H1 (cell line): ENCODE measurements at regions not wholly inside any gene's neighbourhood (a gene's known extent, or its start where the extent isn't known, plus 50 kb on each side); places are given as distances from the start of the nearest gene placed in this dataset.
A peak's percentile ranks its signal among the peaks of the same experiment; 100 is the strongest.

Experiments used
- CTCF ChIA-PET: fragments of 300-600 bp; sonication (Branson Sonifier 250); formaldehyde crosslinking; loops from one replicate; lab custom pipeline; 2021; ENCODE audit not compliant: partially characterized antibody; lab: Charles Lee
- POLR2A ChIA-PET: fragments of 300-600 bp; sonication (Branson Sonifier 250); formaldehyde crosslinking; loops from one replicate; lab custom pipeline; 2021; ENCODE audit warnings: inconsistent platforms; ENCODE audit not compliant: partially characterized antibody; lab: Charles Lee
- DNase-seq, 2 experiments: peaks; one replicate each; pipeline versions ENCODE4 v3.0.0 to v3.0.0-alpha.2; 2010 to 2022; ENCODE audit warnings: low spot score in 2 of 2, low read depth in 1 of 2, mixed read lengths in 1 of 2
- FAIRE-seq: peaks from 2 replicates; lab custom pipeline; 2011; peaks lifted over from hg19 to GRCh38; lab: Jason Lieb, UNC
- H2AFZ ChIP-seq: 2 replicates; pipeline ENCODE4 v1.8.1; 2012; ENCODE audit warnings: low read length, inconsistent platforms
- H2AK5ac ChIP-seq: 2 replicates; pipeline ENCODE4 v1.6.1; 2013; ENCODE audit warnings: low read depth, low read length
- H2BK120ac ChIP-seq: replicated peaks from 2 replicates; pipeline ENCODE3; 2013; ENCODE audit warnings: low read depth, low read length, inconsistent platforms
- H2BK12ac ChIP-seq: 2 replicates; pipeline ENCODE4 v1.6.1; 2013; ENCODE audit warnings: low read depth, low read length
- H2BK15ac ChIP-seq: 2 replicates; pipeline ENCODE4 v1.6.1; 2013; ENCODE audit warnings: low read length
- H2BK20ac ChIP-seq: 2 replicates; pipeline ENCODE4 v1.6.1; 2013; ENCODE audit warnings: low read length
- H2BK5ac ChIP-seq: 2 replicates; pipeline ENCODE4 v1.6.1; 2013; ENCODE audit warnings: low read depth, low read length
- H3K14ac ChIP-seq: 2 replicates; pipeline ENCODE4 v1.6.1; 2013; ENCODE audit warnings: inconsistent platforms; ENCODE audit not compliant: insufficient read length
- H3K18ac ChIP-seq: 2 replicates; pipeline ENCODE4 v1.6.1; 2013; ENCODE audit warnings: low read length; ENCODE audit errors: extremely low read depth
- H3K23ac ChIP-seq: 2 replicates; pipeline ENCODE4 v1.6.1; 2013; ENCODE audit warnings: inconsistent platforms; ENCODE audit not compliant: insufficient read length
- H3K23me2 ChIP-seq: 2 replicates; pipeline ENCODE4 v1.6.1; 2013; ENCODE audit warnings: low read depth, low read length
- H3K27ac ChIP-seq: 2 replicates; pipeline ENCODE4 v1.6.1; 2011; ENCODE audit warnings: low read depth, low read length, inconsistent platforms
- H3K27me3 ChIP-seq, 4 experiments: replicated peaks in 1 of 4; 1 replicate in 1 of 4; 2 replicates in 3 of 4; pipeline versions ENCODE4 v1.6.1 to v1.8.1; 2011 to 2013; ENCODE audit warnings: low read length in 3 of 4, mild to moderate bottlenecking in 3 of 4, inconsistent platforms in 2 of 4, mixed read lengths in 2 of 4, moderate library complexity in 1 of 4; ENCODE audit not compliant: control insufficient read depth in 3 of 4, insufficient read depth in 3 of 4; ENCODE audit errors: extremely low read depth in 1 of 4
- H3K36me3 ChIP-seq, 4 experiments: 2 replicates each; pipeline versions ENCODE4 v1.6.1 to v1.8.1; 2011 to 2013; ENCODE audit warnings: mild to moderate bottlenecking in 4 of 4, low read length in 3 of 4, moderate library complexity in 2 of 4, control low read depth in 1 of 4, inconsistent platforms in 1 of 4; ENCODE audit not compliant: insufficient read depth in 4 of 4, control insufficient read depth in 2 of 4
- H3K4ac ChIP-seq: replicated peaks from 2 replicates; pipeline ENCODE3; 2013; ENCODE audit warnings: low read length, low read depth, mixed read lengths, inconsistent platforms; ENCODE audit not compliant: insufficient read length
- H3K4me1 ChIP-seq, 4 experiments: replicated peaks in 1 of 4; 1 replicate in 1 of 4; 2 replicates in 3 of 4; pipeline versions ENCODE4 v1.6.1 to v1.8.1; 2011 to 2013; ENCODE audit warnings: low read length in 3 of 4, inconsistent platforms in 2 of 4, mixed read lengths in 1 of 4; ENCODE audit not compliant: insufficient read depth in 4 of 4, control insufficient read depth in 3 of 4
- H3K4me2 ChIP-seq, 2 experiments: 2 replicates each; pipeline versions ENCODE4 v1.6.1 to v1.8.1; 2011 to 2013; ENCODE audit warnings: low read depth in 2 of 2, low read length in 2 of 2, control low read depth in 1 of 2, inconsistent platforms in 1 of 2, mild to moderate bottlenecking in 1 of 2; ENCODE audit not compliant: insufficient read depth in 1 of 2
- H3K4me3 ChIP-seq, 4 experiments: fragments of 200-600, 300-600 bp in 1 of 4; sonication (generic), shearing (Covaris generic), sonication (Bioruptor Twin) in 1 of 4; 2 replicates each; pipeline versions ENCODE4 v1.5.1 to v1.8.1; 2011 to 2016; ENCODE audit warnings: low read length in 4 of 4, low read depth in 3 of 4, control low read depth in 2 of 4, inconsistent platforms in 2 of 4, mild to moderate bottlenecking in 2 of 4, mixed read lengths in 1 of 4, moderate library complexity in 1 of 4; ENCODE audit not compliant: insufficient read depth in 2 of 4; ENCODE audit errors: extremely low read depth in 1 of 4
- H3K56ac ChIP-seq: replicated peaks from 2 replicates; pipeline ENCODE3; 2013; ENCODE audit warnings: low read depth, mild to moderate bottlenecking, mixed read lengths, low read length, inconsistent platforms; ENCODE audit not compliant: insufficient read length
- H3K79me1 ChIP-seq: 2 replicates; pipeline ENCODE4 v1.6.1; 2013; ENCODE audit warnings: low read depth, low read length, control low read depth
- H3K79me2 ChIP-seq, 2 experiments: 2 replicates each; pipeline versions ENCODE4 v1.6.1 to v1.8.1; 2012 to 2013; ENCODE audit warnings: low read length in 2 of 2, mild to moderate bottlenecking in 2 of 2, inconsistent platforms in 1 of 2; ENCODE audit not compliant: insufficient read depth in 2 of 2, control insufficient read depth in 1 of 2
- H3K9ac ChIP-seq, 4 experiments: replicated peaks in 1 of 4; 1 replicate in 1 of 4; 2 replicates in 3 of 4; pipeline versions ENCODE4 v1.6.1 to v1.8.1; 2011 to 2013; ENCODE audit warnings: low read depth in 3 of 4, low read length in 3 of 4, control low read depth in 2 of 4, mild to moderate bottlenecking in 2 of 4, moderate library complexity in 2 of 4, inconsistent platforms in 1 of 4; ENCODE audit errors: extremely low read depth in 1 of 4
- H3K9me3 ChIP-seq, 2 experiments: 2 replicates each; pipeline versions ENCODE4 v1.6.1 to v1.8.1; 2012 to 2013; ENCODE audit warnings: mild to moderate bottlenecking in 2 of 2, moderate library complexity in 2 of 2, control low read depth in 1 of 2, inconsistent platforms in 1 of 2, low read depth in 1 of 2, low read length in 1 of 2, mixed read lengths in 1 of 2; ENCODE audit not compliant: insufficient read depth in 2 of 2
- H4K20me1 ChIP-seq, 2 experiments: replicated peaks in 1 of 2; 2 replicates each; pipeline versions ENCODE3 to v1.8.1; 2011 to 2013; ENCODE audit warnings: inconsistent platforms in 2 of 2, low read length in 2 of 2, mild to moderate bottlenecking in 1 of 2; ENCODE audit not compliant: insufficient read depth in 2 of 2, control insufficient read depth in 1 of 2
- H4K5ac ChIP-seq: 2 replicates; pipeline ENCODE4 v1.6.1; 2013; ENCODE audit warnings: low read length, low read depth, mixed read lengths, inconsistent platforms; ENCODE audit not compliant: insufficient read length
- H4K8ac ChIP-seq: 2 replicates; pipeline ENCODE4 v1.8.0; 2013; ENCODE audit warnings: mild to moderate bottlenecking, moderate library complexity, low read length, inconsistent platforms; ENCODE audit not compliant: insufficient read depth; ENCODE audit errors: extremely low read depth
- H4K91ac ChIP-seq: replicated peaks from 2 replicates; pipeline ENCODE3; 2013; ENCODE audit warnings: low read length, mixed read lengths, inconsistent platforms; ENCODE audit not compliant: insufficient read length
- ASH2L ChIP-seq: fragments of 200-600, 300-600 bp; sonication (generic); IDR thresholded peaks from one replicate; pipeline ENCODE4 v1.7.1; 2017; ENCODE audit warnings: low read length
- BACH1 ChIP-seq: IDR thresholded peaks from 2 replicates; pipeline ENCODE4 v1.6.1; 2012; ENCODE audit warnings: low read length, improper control_type of control experiment
- CHD1 ChIP-seq: IDR thresholded peaks from 2 replicates; pipeline ENCODE4 v1.6.1; 2012; ENCODE audit warnings: low read depth, low read length, improper control_type of control experiment
- CREB1 ChIP-seq: IDR thresholded peaks from 2 replicates; pipeline ENCODE4 v1.6.1; 2012; ENCODE audit warnings: inconsistent platforms
- CTBP2 ChIP-seq: IDR thresholded peaks from 2 replicates; pipeline ENCODE4 v1.7.0; 2011; ENCODE audit warnings: borderline replicate concordance, mild to moderate bottlenecking, moderate library complexity, mixed read lengths, low read length; ENCODE audit not compliant: insufficient read depth, insufficient read length
- GTF2F1 ChIP-seq: IDR thresholded peaks from 2 replicates; pipeline ENCODE4 v1.6.1; 2012; ENCODE audit warnings: low read depth, low read length, improper control_type of control experiment, borderline replicate concordance
- KDM4A ChIP-seq: IDR thresholded peaks from one replicate; pipeline ENCODE4 v1.7.1; 2012; ENCODE audit warnings: low read depth, mild to moderate bottlenecking, moderate library complexity, low read length, inconsistent platforms; ENCODE audit not compliant: severe bottlenecking
- KDM5A ChIP-seq: fragments of 200-600 bp; IDR thresholded peaks from 2 replicates; pipeline ENCODE4 v1.7.1; 2012; ENCODE audit warnings: mild to moderate bottlenecking, low read length, inconsistent platforms, mixed read lengths
- MAFK ChIP-seq: IDR thresholded peaks from 2 replicates; pipeline ENCODE4 v1.6.1; 2012; ENCODE audit warnings: low read depth, mild to moderate bottlenecking, improper control_type of control experiment, low read length
- PHF8 ChIP-seq: fragments of 200-600 bp; sonication (generic); conservative IDR thresholded peaks from 2 replicates; pipeline ENCODE4 v1.7.1; 2012; ENCODE audit warnings: low read depth, mild to moderate bottlenecking, inconsistent platforms, low read length, moderate library complexity
- RBBP5 ChIP-seq: IDR thresholded peaks from 2 replicates; pipeline ENCODE4 v1.7.1; 2012; ENCODE audit warnings: low read depth, mild to moderate bottlenecking, inconsistent platforms, low read length, moderate library complexity, borderline replicate concordance
- SAP30 ChIP-seq: fragments of 300-600 bp; sonication (generic); IDR thresholded peaks from 2 replicates; pipeline ENCODE4 v1.7.1; 2012; ENCODE audit warnings: low read length, moderate library complexity, mild to moderate bottlenecking, inconsistent platforms; ENCODE audit not compliant: insufficient read depth, insufficient replicate concordance
- SP1 ChIP-seq: IDR thresholded peaks from 2 replicates; pipeline ENCODE4 v1.6.1; 2011; ENCODE audit warnings: low read depth, low read length
- TEAD4 ChIP-seq: IDR thresholded peaks from 2 replicates; pipeline ENCODE4 v1.6.1; 2012; ENCODE audit warnings: low read depth, low read length, inconsistent platforms, mixed read lengths
- WGBS, 2 experiments: shearing (Covaris generic) in 1 of 2; methylation state at CpG; one replicate each; pipeline versions ENCODE4 v1.1.6 to v1.1.7; 2013 to 2015; ENCODE audit warnings: low lambda C conversion rate in 2 of 2, mixed read lengths in 2 of 2, inconsistent platforms in 1 of 2, low coverage in 1 of 2, missing lambda C conversion rate in 1 of 2; ENCODE audit not compliant: insufficient replicate concordance in 2 of 2, insufficient coverage in 1 of 2, insufficient read length in 1 of 2; ENCODE audit errors: extremely low coverage in 1 of 2, missing lambda C conversion rate in 1 of 2; 5-methylcytosine and 5-hydroxymethylcytosine counted together

DNA sequence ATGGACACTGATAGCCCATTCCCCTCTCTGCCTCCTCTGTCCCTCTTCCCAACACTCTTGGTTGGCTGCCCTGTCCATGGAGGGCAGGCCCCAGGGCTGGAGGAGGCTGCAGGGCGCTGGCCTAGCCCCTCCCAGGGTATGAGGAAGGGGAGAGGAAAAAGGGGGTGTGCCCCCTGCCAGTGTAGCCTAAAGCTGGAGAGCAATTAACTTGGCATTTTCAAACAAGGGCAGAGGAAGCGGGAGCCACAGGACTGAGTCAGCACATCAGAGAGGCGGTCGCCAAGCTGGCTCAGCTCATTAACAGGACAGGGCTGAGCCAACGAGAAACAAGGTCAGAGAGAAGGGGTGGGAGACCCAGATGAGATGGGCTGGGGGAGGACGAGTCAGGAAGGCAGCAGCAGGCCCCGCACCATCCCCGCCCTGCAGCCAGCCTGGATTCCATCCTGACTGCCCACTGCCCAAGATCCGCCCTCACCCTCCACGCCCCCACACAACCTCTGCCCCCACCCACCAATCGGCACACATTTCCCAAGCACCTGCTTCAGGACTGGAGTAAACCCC, 76.3 kb downstream of the BUD13 start:
- CTCF ChIA-PET: interaction anchor here (0.7 to 3.8 kb wide), 14 partner anchors 9 to 197 kb away, joined by 3 to 21 read pairs (median 4); no protein-coding TSS in a partner anchor
- H2BK120ac ChIP-seq: no peak overlapping the region

More for the DNA sequence above, 76.3 kb downstream of the BUD13 start:
- no peaks in the 10 kb centered on the region for H4K20me1 ChIP-seq
- no peak overlapping the region for H3K4me3 ChIP-seq
- H2AFZ ChIP-seq: no peak overlapping the region
- no peaks in the 10 kb centered on the region for H3K27me3 ChIP-seq
- H3K9ac ChIP-seq: no peak overlapping the region
- POLR2A ChIA-PET: interaction anchor here (0.5 to 1.6 kb wide), 4 partner anchors 9 to 191 kb away, joined by 3 to 7 read pairs (median 4); no protein-coding TSS in a partner anchor
- H3K9me3 ChIP-seq: no peaks in the 10 kb centered on the region
- no peak overlapping the region for H2BK15ac ChIP-seq
- H4K91ac ChIP-seq: peak overlapping the region; percentile 75
- H3K4me1 ChIP-seq: peaks cover 3 to 11% (median 6%) of the 10 kb centered on the region in 4 experiments
- WGBS, 2 experiments: 38% methylated on average over 8 of the region's 11 CpGs; no CpG with 5 or more reads in 1 of the 2 experiments
- peak overlapping the region in 1 of 2 experiments; percentile 7; a peak in 1 of 4 replicates for H3K4me2 ChIP-seq
- H2BK5ac ChIP-seq: peak overlapping the region; percentile 15; the same call in 1 of the 2 replicates
- no peak for FAIRE-seq
- H3K23ac ChIP-seq: no peak overlapping the region
- no peak overlapping the region for H2AK5ac ChIP-seq
- TF ChIP-seq KDM5A: no peak
- no peak for TF ChIP-seq KDM4A
- TF ChIP-seq GTF2F1: no peak
- no peak for TF ChIP-seq SAP30
- TF ChIP-seq CTBP2: no peak
- no peak for TF ChIP-seq PHF8
- TF ChIP-seq TEAD4: no peak
- TF ChIP-seq SP1: no peak
- peak; percentile 81; the same call in 1 of the 2 replicates for TF ChIP-seq MAFK
- TF ChIP-seq ASH2L: no peak
- TF ChIP-seq BACH1: peak; percentile 79; the same call in 1 of the 2 replicates
- TF ChIP-seq CHD1: no peak
- no peak for TF ChIP-seq CREB1
- TF ChIP-seq RBBP5: no peak
- TF ChIP-seq, all 59 proteins: peak for 2
- H2BK12ac ChIP-seq: peak overlapping the region; percentile 77; the same call in 1 of the 2 replicates
- peak overlapping the region; percentile 73; the same call in 1 of the 2 replicates for H2BK20ac ChIP-seq
- DNase-seq: peak in 1 of 2 experiments; percentile 57
- H3K4ac ChIP-seq: peak overlapping the region; percentile 50
- H3K18ac ChIP-seq: peak overlapping the region; percentile 44
- H3K56ac ChIP-seq: no peak overlapping the region
- H3K14ac ChIP-seq: no peak overlapping the region
- H3K79me2 ChIP-seq: no peaks in the 10 kb centered on the region
- no peak overlapping the region for H4K8ac ChIP-seq
- no peaks in the 10 kb centered on the region; the same call in 1 of the 2 replicates for H3K23me2 ChIP-seq
- no peaks in the 10 kb centered on the region for H3K36me3 ChIP-seq
- no peak overlapping the region for H3K27ac ChIP-seq
- H4K5ac ChIP-seq: no peak overlapping the region
- no peaks in the 10 kb centered on the region for H3K79me1 ChIP-seq
